ENCODE measurements at regions not wholly inside any gene's neighbourhood (a gene's known extent, or its start where the extent isn't known, plus 50 kb on each side); places are given as distances from the start of the nearest gene placed in this dataset.

- TF ChIP-seq CTCF (IDR thresholded peaks at IDR 0.05) (no peak), REST (IDR thresholded peaks at IDR 0.05) (no peak), MYC (IDR thresholded peaks at IDR 0.05; ENCODE audit: borderline replicate concordance, low read length) (no peak), RFX5 (IDR thresholded peaks at IDR 0.05) (no peak), HEYL (CRISPR knock-in tag; IDR thresholded peaks at IDR 0.05) (no peak), EP300 (IDR thresholded peaks at IDR 0.05) (no peak), POLR2A (IDR thresholded peaks at IDR 0.05; ENCODE audit: low read length) (no peak)
These were observed 111.8 kb upstream of the CREB5 start for GRCh38 chr7:28300488-28300887.

Measured in A549 (cell line).